IMR-90 (cell line): ENCODE measurements at regions not wholly inside any gene's neighbourhood (a gene's known extent, or its start where the extent isn't known, plus 50 kb on each side); places are given as distances from the start of the nearest gene placed in this dataset.

Experiments used
- ATAC-seq: fragments of 200-7000 bp; cut with Tn5 transposase; 2 replicates; pipeline ENCODE4 v1.9.1; 2020; ENCODE audit warnings: low read depth, mild to moderate bottlenecking, moderate library complexity
- BruUV-seq: library from RNA; stranded (reverse); fragments of 400-500 nt; replicated peaks from 2 replicates; lab custom pipeline; 2021; lab: Mats Ljungman, UMichigan
- CTCF ChIA-PET: fragments of 300-600 bp; formaldehyde crosslinking; extraction: SDS; loops from one replicate; lab custom pipeline; 2021; ENCODE audit warnings: antibody characterized with exemption; lab: Yijun Ruan, JAX
- POLR2A ChIA-PET: fragments of 300-600 bp; sonication (Branson Sonifier 250); formaldehyde crosslinking; loops from one replicate; lab custom pipeline; 2022; ENCODE audit warnings: antibody characterized with exemption; ENCODE audit not compliant: unreplicated experiment; lab: Charles Lee
- DNase-seq: peaks from one replicate; pipeline ENCODE4 v3.0.0; 2013
- H2AFZ ChIP-seq: replicated peaks from 2 replicates; pipeline ENCODE3; 2013; ENCODE audit warnings: low read length, mild to moderate bottlenecking; ENCODE audit not compliant: poor library complexity
- H2AK5ac ChIP-seq: 2 replicates; pipeline ENCODE4 v1.6.1; 2013; ENCODE audit warnings: low read depth, low read length, inconsistent platforms
- H2AK9ac ChIP-seq: replicated peaks from 2 replicates; pipeline ENCODE3; 2013; ENCODE audit warnings: mild to moderate bottlenecking, low read depth, low read length, moderate library complexity; ENCODE audit not compliant: poor library complexity
- H2BK120ac ChIP-seq: 2 replicates; pipeline ENCODE4 v1.6.1; 2013; ENCODE audit warnings: low read depth, low read length, inconsistent platforms
- H2BK15ac ChIP-seq: 3 replicates; pipeline ENCODE4 v1.6.1; 2013; ENCODE audit warnings: low read depth, low read length, inconsistent platforms
- H2BK20ac ChIP-seq: 2 replicates; pipeline ENCODE4 v1.6.1; 2013; ENCODE audit warnings: low read depth, mild to moderate bottlenecking, inconsistent platforms, low read length, moderate library complexity
- H2BK5ac ChIP-seq: 2 replicates; pipeline ENCODE4 v1.6.1; 2013; ENCODE audit warnings: mild to moderate bottlenecking, low read depth, low read length, inconsistent platforms; ENCODE audit not compliant: poor library complexity, severe bottlenecking
- H3K14ac ChIP-seq: replicated peaks from 2 replicates; pipeline ENCODE4 v1.6.1; 2013; ENCODE audit warnings: low read depth, low read length, inconsistent platforms
- H3K18ac ChIP-seq: 2 replicates; pipeline ENCODE4 v1.6.1; 2013; ENCODE audit warnings: low read depth, low read length, control low read depth
- H3K23ac ChIP-seq: 2 replicates; pipeline ENCODE4 v1.6.1; 2013; ENCODE audit warnings: low read depth, low read length, inconsistent platforms
- H3K27ac ChIP-seq: 2 replicates; pipeline ENCODE4 v1.5.1; 2013; ENCODE audit warnings: mild to moderate bottlenecking, control low read depth, low read length; ENCODE audit not compliant: insufficient read depth
- H3K27me3 ChIP-seq: 2 replicates; pipeline ENCODE4 v1.6.1; 2013; ENCODE audit warnings: low read length; ENCODE audit not compliant: control insufficient read depth, insufficient read depth
- H3K36me3 ChIP-seq: 2 replicates; pipeline ENCODE4 v1.6.1; 2013; ENCODE audit warnings: low read length, mixed read lengths; ENCODE audit not compliant: control insufficient read depth, insufficient read depth
- H3K4ac ChIP-seq: 2 replicates; pipeline ENCODE4 v1.6.1; 2013; ENCODE audit warnings: low read depth, low read length, inconsistent platforms
- H3K4me1 ChIP-seq: 2 replicates; pipeline ENCODE4 v1.6.1; 2013; ENCODE audit warnings: low read length, mixed read lengths; ENCODE audit not compliant: control insufficient read depth, insufficient read depth
- H3K4me2 ChIP-seq: 2 replicates; pipeline ENCODE4 v1.6.1; 2013; ENCODE audit warnings: low read depth, mild to moderate bottlenecking, control low read depth, low read length, moderate library complexity
- H3K4me3 ChIP-seq: 2 replicates; pipeline ENCODE4 v1.5.1; 2013; ENCODE audit warnings: low read depth, mild to moderate bottlenecking, control low read depth, low read length, moderate library complexity; ENCODE audit not compliant: insufficient read depth
- H3K56ac ChIP-seq: 2 replicates; pipeline ENCODE4 v1.6.1; 2013; ENCODE audit warnings: low read length, inconsistent platforms; ENCODE audit not compliant: insufficient read depth; ENCODE audit errors: extremely low read depth
- H3K79me1 ChIP-seq, 2 experiments: 2 replicates each; pipeline ENCODE4 v1.6.1; 2013; ENCODE audit warnings: low read length in 2 of 2, inconsistent platforms in 1 of 2, low read depth in 1 of 2
- H3K9ac ChIP-seq: 2 replicates; pipeline ENCODE4 v1.6.1; 2013; ENCODE audit warnings: low read depth, low read length, control low read depth
- H3K9me1 ChIP-seq: 2 replicates; pipeline ENCODE4 v1.6.1; 2013; ENCODE audit warnings: low read length, inconsistent platforms; ENCODE audit not compliant: insufficient read depth
- H3K9me3 ChIP-seq: 2 replicates; pipeline ENCODE4 v1.6.1; 2013; ENCODE audit warnings: low read length; ENCODE audit not compliant: control insufficient read depth, insufficient read depth
- H4K20me1 ChIP-seq: 2 replicates; pipeline ENCODE4 v1.6.1; 2013; ENCODE audit warnings: low read length, inconsistent platforms; ENCODE audit not compliant: insufficient read depth
- H4K5ac ChIP-seq: 2 replicates; pipeline ENCODE4 v1.6.1; 2013; ENCODE audit warnings: mild to moderate bottlenecking, low read depth, low read length, control low read depth
- H4K8ac ChIP-seq, 2 experiments: 2 replicates each; pipeline ENCODE4 v1.6.1; 2013; ENCODE audit warnings: low read depth in 2 of 2, low read length in 2 of 2, control low read depth in 1 of 2, inconsistent platforms in 1 of 2
- H4K91ac ChIP-seq: 2 replicates; pipeline ENCODE4 v1.6.1; 2013; ENCODE audit warnings: low read depth, low read length, inconsistent platforms; ENCODE audit not compliant: insufficient read depth
- BHLHE40 ChIP-seq: fragments of 150-350 bp; IDR thresholded peaks from 2 replicates; pipeline ENCODE4 v1.6.1; 2016; ENCODE audit warnings: mild to moderate bottlenecking, low read depth, low read length
- CEBPB ChIP-seq: IDR thresholded peaks from 2 replicates; pipeline ENCODE4 v1.6.1; 2012; ENCODE audit warnings: low read depth, low read length, improper control_type of control experiment
- CHD1 ChIP-seq: IDR thresholded peaks from 2 replicates; pipeline ENCODE4 v1.6.1; 2012; ENCODE audit warnings: low read depth, low read length, improper control_type of control experiment
- FOS ChIP-seq: fragments of 150-350 bp; IDR thresholded peaks from 2 replicates; pipeline ENCODE4 v1.6.1; 2016; ENCODE audit warnings: low read depth, low read length
- MAFK ChIP-seq: IDR thresholded peaks from 2 replicates; pipeline ENCODE4 v1.6.1; 2012; ENCODE audit warnings: low read depth, low read length, improper control_type of control experiment
- MAZ ChIP-seq: IDR thresholded peaks from 2 replicates; pipeline ENCODE4 v1.6.1; 2012; ENCODE audit warnings: low read depth, mild to moderate bottlenecking, low read length, improper control_type of control experiment, moderate library complexity, borderline replicate concordance
- MXI1 ChIP-seq: IDR thresholded peaks from 2 replicates; pipeline ENCODE4 v1.6.1; 2012; ENCODE audit warnings: low read depth, mild to moderate bottlenecking, low read length, moderate library complexity, borderline replicate concordance
- POLR2A ChIP-seq: IDR thresholded peaks from 2 replicates; pipeline ENCODE4 v1.6.1; 2012; ENCODE audit warnings: mild to moderate bottlenecking, low read depth, low read length
- RAD21 ChIP-seq: IDR thresholded peaks from 2 replicates; pipeline ENCODE4 v1.6.1; 2012; ENCODE audit warnings: low read length, improper control_type of control experiment
- RCOR1 ChIP-seq: IDR thresholded peaks from 2 replicates; pipeline ENCODE4 v1.6.1; 2012; ENCODE audit warnings: mild to moderate bottlenecking, low read length, improper control_type of control experiment; ENCODE audit not compliant: insufficient replicate concordance
- RFX5 ChIP-seq: IDR thresholded peaks from 2 replicates; pipeline ENCODE4 v1.8.0; 2012; ENCODE audit warnings: low read depth, mild to moderate bottlenecking, low read length, moderate library complexity
- SMC3 ChIP-seq: fragments of 150-350 bp; IDR thresholded peaks from 2 replicates; pipeline ENCODE4 v1.6.1; 2016; ENCODE audit warnings: low read depth, mild to moderate bottlenecking, antibody characterized with exemption, low read length, moderate library complexity
- USF2 ChIP-seq: fragments of 150-350 bp; IDR thresholded peaks from 2 replicates; pipeline ENCODE4 v1.6.1; 2017; ENCODE audit warnings: mild to moderate bottlenecking, antibody characterized with exemption, low read length, low read depth
- WGBS, 2 experiments: methylation state at CpG; one replicate each; pipeline versions ENCODE4 v1.1.5 to v1.1.7; 2013; ENCODE audit warnings: missing lambda C conversion rate in 2 of 2; ENCODE audit not compliant: insufficient read length in 1 of 2; ENCODE audit errors: extremely low coverage in 2 of 2; 5-methylcytosine and 5-hydroxymethylcytosine counted together
- dilution Hi-C: fragments of 300-500 bp; cut with HindIII; formaldehyde crosslinking; loops from one replicate; pipeline ENCODE4 v1.14.3; 2018; ENCODE audit warnings: low sequenced_read_pairs; ENCODE audit not compliant: unreplicated experiment
- in situ Hi-C: fragments of 300-500 bp; cut with MboI; formaldehyde crosslinking; loops from 3 replicates; pipeline ENCODE4 v1.14.3; 2019; ENCODE audit warnings: low sequenced_read_pairs, inconsistent platforms, mixed read lengths
- intact Hi-C: fragments of 100-400 bp; cut with micrococcal nuclease; formaldehyde crosslinking; loops from 2 replicates; pipeline ENCODE4 v1.10.0; 2022
- TF ChIP-seq, protein P1 (sequence below): conservative IDR thresholded peaks from 2 replicates; pipeline ENCODE4 v1.5.1; 2012; ENCODE audit warnings: mild to moderate bottlenecking, low read depth, low read length, improper control_type of control experiment
- TF ChIP-seq, protein P2 (sequence below): fragments of 150-350 bp; IDR thresholded peaks from 2 replicates; pipeline ENCODE4 v1.6.1; 2016; ENCODE audit warnings: low read depth, mild to moderate bottlenecking, low read length, moderate library complexity, borderline replicate concordance

DNA sequence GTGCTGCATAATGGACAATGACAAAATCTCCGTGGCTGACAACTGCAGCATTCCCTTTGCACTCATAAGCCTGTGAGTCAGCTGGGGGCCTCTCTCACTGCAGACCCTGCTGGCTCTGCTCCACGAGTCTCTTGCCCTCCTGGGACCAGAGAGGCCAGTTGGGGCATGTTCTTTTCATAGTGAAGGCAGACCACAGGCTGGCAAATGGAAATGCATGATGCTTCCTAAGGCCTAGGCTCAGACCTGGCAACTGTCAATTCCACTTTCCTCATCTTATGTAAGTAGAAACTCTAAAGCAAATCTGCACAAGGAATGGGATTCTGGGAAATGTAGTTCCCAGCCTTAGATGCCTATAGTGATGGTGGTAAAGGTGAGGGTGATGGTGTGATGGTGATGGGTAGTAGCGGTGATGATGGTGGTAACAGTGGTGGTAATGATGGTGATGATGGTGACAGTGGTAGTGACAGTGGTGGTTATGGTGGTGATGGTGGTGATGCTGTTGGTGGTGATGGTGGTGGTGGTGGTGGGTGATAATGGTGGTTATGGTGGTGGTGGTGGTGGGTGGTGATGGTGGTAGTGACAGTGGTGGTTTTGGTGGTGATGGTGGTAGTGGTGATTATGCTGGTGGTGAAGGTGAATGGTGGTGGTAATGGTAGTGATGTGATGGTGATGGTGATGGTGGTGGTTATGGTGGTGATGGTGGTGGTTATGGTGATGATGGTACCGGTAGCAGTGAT is 185.8 kb upstream of the ARL4C start:
- no peak overlapping the region for H3K56ac ChIP-seq
- no peak overlapping the region for H3K4me2 ChIP-seq
- H2AK5ac ChIP-seq, result peak overlapping the region; percentile 100
- peak overlapping the region; percentile 95 for H2BK120ac ChIP-seq
- BruUV-seq, result no TSS peak
- H3K14ac ChIP-seq, result peak overlapping the region; percentile 96
- WGBS, 2 experiments, result 55% methylated on average over 4 of the region's 4 CpGs; no CpG with 5 or more reads in 1 of the 2 experiments
- H3K23ac ChIP-seq, result 0 out of 2 replicates have a peak overlapping the region, but pooled peaks have one; percentile 1
- peak overlapping the region; percentile 68 for H2BK5ac ChIP-seq
- H3K27me3 ChIP-seq, result no peaks in the 10 kb centered on the region
- H2BK20ac ChIP-seq, result peak overlapping the region; percentile 100
- H3K27ac ChIP-seq, result no peak overlapping the region; the same call in 1 of the 2 replicates
- H3K18ac ChIP-seq, result peak overlapping the region; percentile 68
- no peak overlapping the region for H3K9ac ChIP-seq
- H4K5ac ChIP-seq, result peak overlapping the region; percentile 55; the same call in 1 of the 2 replicates
- H3K9me1 ChIP-seq, result peaks cover 27% of the 10 kb centered on the region
- ChIA-PET CTCF (no interaction called here), POLR2A (no interaction called here)
- H2AK9ac ChIP-seq, result peak overlapping the region; percentile 59
- peaks cover 0 to 17% of the 10 kb centered on the region in 2 experiments; a peak in 2 of 4 replicates for H3K79me1 ChIP-seq
- in situ Hi-C loops (no loop called here), dilution Hi-C loops (no loop called here), intact Hi-C loops (no loop called here)
- no peak overlapping the region for H3K4me3 ChIP-seq
- H4K20me1 ChIP-seq, result no peaks in the 10 kb centered on the region
- DNase-seq (peak; percentile 49), ATAC-seq (no peak)
- peak overlapping the region; percentile 95 for H2BK15ac ChIP-seq
- no peaks in the 10 kb centered on the region for H3K9me3 ChIP-seq
- peak overlapping the region; percentile 98 for H3K4ac ChIP-seq
- H4K8ac ChIP-seq, result peak overlapping the region; percentile 7 to 80; a peak in 3 of 4 replicates
- peak overlapping the region; percentile 69 for H2AFZ ChIP-seq
- peak overlapping the region; percentile 95 for H4K91ac ChIP-seq
- no peaks in the 10 kb centered on the region for H3K36me3 ChIP-seq
- H3K4me1 ChIP-seq, result peaks cover 30% of the 10 kb centered on the region
- TF ChIP-seq BHLHE40 (no peak), RFX5 (no peak), CEBPB (no peak), MAZ (no peak), SMC3 (no peak), RAD21 (no peak), MAFK (no peak), POLR2A (no peak), USF2 (no peak), FOS (no peak), CHD1 (no peak), MXI1 (no peak), RCOR1 (no peak)
- TF ChIP-seq, protein P1, sequence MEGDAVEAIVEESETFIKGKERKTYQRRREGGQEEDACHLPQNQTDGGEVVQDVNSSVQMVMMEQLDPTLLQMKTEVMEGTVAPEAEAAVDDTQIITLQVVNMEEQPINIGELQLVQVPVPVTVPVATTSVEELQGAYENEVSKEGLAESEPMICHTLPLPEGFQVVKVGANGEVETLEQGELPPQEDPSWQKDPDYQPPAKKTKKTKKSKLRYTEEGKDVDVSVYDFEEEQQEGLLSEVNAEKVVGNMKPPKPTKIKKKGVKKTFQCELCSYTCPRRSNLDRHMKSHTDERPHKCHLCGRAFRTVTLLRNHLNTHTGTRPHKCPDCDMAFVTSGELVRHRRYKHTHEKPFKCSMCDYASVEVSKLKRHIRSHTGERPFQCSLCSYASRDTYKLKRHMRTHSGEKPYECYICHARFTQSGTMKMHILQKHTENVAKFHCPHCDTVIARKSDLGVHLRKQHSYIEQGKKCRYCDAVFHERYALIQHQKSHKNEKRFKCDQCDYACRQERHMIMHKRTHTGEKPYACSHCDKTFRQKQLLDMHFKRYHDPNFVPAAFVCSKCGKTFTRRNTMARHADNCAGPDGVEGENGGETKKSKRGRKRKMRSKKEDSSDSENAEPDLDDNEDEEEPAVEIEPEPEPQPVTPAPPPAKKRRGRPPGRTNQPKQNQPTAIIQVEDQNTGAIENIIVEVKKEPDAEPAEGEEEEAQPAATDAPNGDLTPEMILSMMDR, result no peak
- TF ChIP-seq, protein P2, sequence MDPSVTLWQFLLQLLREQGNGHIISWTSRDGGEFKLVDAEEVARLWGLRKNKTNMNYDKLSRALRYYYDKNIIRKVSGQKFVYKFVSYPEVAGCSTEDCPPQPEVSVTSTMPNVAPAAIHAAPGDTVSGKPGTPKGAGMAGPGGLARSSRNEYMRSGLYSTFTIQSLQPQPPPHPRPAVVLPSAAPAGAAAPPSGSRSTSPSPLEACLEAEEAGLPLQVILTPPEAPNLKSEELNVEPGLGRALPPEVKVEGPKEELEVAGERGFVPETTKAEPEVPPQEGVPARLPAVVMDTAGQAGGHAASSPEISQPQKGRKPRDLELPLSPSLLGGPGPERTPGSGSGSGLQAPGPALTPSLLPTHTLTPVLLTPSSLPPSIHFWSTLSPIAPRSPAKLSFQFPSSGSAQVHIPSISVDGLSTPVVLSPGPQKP, result no peak
